GM18498 (cell line): ENCODE measurements at regions not wholly inside any gene's neighbourhood (a gene's known extent, or its start where the extent isn't known, plus 50 kb on each side); places are given as distances from the start of the nearest gene placed in this dataset.

ENCODE experiments used
- ATAC-seq: cut with Tn5 transposase; IDR thresholded peaks from one replicate; pipeline ENCODE4 v1.9.1; 2021; ENCODE audit warnings: mild to moderate bottlenecking, moderate library complexity; ENCODE audit not compliant: unreplicated experiment

DNA sequence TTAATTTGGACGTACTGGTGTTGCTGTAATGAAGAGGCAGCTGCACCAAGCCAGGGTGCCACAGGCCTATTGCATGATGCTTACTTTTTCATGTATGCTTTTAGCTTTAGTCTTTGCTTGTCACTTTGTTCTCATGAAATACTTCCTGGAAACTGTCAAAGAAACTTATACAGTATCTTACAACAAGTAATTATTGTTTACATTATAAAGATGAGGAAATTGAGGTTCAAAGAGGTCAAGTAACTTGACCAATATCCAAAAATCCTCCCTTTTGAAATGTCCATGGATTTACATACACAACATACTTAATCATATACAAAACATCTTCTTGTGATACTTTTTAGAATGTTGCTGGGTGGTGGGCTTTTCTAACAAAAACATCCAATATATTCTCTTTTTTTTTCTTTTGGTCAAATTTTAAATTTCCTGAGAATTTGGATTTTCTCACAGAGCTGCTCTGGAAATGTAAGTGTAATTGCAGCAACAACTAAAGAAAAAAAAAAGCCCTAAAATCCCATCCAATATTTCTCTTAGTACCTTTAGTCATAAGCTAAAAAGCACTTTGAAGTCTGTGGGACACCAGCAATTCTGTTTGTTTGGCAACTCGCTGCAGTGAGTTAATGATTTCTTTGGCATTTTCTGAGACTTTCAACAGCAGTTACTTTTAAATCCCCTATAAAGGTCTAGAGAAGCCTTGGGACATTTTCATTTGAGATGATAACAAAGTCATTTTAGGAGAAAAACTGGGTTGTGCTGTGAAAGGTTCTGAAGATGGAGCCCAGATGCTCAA, 500.6 kb upstream of the IGFBP3 start:
- ATAC-seq: no peak

- ATAC-seq: no peak
Measured at GRCh38 chr7:46414946-46415345, 493.9 kb upstream of the IGFBP3 start.

DNA sequence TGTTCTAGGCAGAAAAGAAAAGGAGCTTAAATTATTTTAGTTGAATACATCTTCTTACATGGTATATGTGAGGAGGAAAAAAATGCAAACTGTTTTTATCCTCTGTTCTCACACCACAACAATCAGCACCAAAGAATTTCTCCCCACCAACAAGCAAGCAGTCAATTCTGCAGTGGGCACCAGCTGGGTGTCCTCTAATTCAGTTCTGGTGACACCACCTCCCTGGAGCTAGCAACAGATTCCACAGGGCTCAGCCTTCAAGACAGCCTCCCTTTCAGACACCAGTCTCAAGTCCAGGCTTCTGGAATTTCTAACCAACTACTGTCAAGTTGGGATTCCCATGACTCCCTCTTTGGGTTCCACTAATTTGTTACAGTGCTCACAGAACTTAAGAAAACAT, 490.2 kb upstream of the IGFBP3 start:
- ATAC-seq: no peak

GRCh38 chr7:46407125-46407524, 486.1 kb upstream of the IGFBP3 start:
- ATAC-seq: no peak

GRCh38 chr7:46397591-46397990, 476.5 kb upstream of the IGFBP3 start:
- ATAC-seq: no peak

GRCh38 chr7:46396481-46396880, 475.4 kb upstream of the IGFBP3 start:
- no peak for ATAC-seq

GRCh38 chr7:46393142-46393541, 472.1 kb upstream of the IGFBP3 start:
- ATAC-seq: no peak

DNA sequence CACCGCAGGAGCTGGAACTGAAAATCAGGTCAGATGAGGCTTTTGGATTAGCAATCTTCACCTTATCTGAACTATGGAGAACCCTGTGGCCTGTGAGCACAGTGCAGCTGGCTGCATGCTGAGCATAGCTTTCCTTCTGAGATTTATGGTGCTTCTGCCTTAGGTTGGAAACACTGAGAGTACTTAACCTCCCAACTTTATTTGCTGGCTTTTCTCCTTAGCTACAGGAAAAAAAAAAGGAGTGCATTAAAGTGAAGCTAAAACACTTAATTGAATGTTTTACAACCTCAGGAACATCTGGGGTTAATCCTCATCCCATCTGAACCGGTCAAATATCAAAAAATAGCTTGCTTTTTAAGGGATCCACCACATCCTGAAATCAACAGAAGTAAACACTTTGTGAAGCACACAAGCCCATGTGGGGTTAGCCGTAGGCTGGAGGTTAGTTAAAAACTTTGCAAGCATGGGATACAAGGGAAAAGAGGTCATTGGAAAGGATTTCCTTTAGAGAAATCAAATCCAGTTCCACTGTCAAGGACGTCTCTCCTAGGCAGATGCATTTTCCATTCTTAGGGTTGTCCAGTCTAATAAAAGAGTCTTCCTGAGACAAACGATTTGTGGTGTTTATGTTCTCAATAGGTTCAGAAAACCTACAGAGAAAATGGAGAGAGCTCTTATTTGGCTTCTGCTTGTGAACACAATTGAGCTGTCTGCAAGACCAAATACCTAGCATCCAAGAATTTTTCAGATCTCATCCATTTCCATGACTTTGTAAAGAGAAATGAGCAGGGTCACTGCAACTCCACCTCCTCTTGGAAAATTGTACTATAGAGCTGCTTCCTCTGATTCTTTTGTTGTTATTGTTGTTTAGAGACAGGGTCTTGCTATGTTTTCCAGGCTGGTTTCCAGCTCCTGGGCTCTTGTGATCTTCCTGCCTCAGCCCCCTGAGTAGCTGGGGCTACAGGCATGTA, 470.4 kb upstream of the IGFBP3 start:
- ATAC-seq: no peak

DNA sequence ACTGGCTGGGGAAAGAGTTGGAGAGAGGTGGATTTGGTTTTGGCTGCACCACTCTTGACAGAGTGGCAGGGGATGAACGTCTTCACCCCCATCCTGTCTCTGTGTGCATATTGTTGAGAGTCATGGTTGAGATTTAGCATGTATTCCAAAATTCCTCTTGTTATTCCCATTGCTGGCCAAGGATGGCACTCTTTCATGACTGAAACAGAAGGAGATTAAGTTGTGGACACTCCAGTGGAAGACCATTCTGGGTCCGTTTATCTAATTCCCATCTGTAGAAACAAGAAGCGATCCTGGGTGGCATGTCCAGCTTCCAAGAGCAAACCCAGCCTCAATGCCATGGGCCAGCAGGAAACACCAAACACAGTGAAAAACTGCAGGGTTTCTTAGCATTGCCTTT, 469.0 kb upstream of the IGFBP3 start:
- ATAC-seq: no peak

- ATAC-seq: no peak
Measured at GRCh38 chr7:46389146-46389545, 468.1 kb upstream of the IGFBP3 start.

GRCh38 chr7:46387646-46388045, 466.6 kb upstream of the IGFBP3 start:
- ATAC-seq: no peak

DNA sequence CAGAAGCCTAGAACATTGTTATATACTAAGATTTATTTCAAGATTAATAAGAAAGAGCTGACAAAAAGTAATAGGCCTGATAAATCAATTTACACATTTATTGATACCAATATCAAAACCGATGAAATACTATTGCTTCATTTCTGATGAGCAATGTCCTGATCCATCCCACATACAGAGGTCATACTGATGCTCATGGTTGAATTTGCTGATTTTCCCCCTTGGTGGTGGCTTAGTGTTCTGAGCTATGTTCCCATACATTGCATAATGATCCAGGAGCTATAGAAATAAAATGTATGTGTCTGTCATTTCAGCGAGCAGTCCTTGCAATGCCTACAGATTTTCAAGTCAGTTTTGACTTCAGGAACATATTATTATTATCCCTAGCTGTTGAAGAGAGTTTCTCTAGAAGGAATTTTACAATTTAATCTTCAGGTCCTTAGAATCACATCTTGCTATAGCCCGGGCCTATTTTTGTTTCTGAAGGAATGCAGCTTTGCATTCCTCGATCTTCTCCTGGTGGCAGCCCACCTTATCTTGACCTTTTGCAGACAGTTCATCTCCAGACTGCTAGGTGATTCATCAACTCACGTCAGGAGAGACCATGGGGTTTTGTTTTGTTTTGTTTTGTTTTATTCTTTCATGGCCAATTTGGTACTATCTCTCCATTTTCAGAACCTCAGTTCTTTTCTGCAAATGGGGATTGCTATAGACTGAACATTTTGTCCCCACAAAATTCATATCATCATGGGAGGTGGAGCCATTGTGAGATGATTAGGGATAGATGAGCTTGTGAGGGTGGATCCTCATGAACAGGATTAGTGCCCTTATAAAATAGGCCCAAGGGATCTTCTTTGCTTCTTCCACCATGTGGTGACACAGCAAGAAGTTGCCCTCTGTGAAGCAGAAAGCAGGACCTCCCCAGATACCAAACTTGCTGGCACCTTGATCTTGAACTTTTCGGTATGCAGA, 465.6 kb upstream of the IGFBP3 start:
- no peak for ATAC-seq

DNA sequence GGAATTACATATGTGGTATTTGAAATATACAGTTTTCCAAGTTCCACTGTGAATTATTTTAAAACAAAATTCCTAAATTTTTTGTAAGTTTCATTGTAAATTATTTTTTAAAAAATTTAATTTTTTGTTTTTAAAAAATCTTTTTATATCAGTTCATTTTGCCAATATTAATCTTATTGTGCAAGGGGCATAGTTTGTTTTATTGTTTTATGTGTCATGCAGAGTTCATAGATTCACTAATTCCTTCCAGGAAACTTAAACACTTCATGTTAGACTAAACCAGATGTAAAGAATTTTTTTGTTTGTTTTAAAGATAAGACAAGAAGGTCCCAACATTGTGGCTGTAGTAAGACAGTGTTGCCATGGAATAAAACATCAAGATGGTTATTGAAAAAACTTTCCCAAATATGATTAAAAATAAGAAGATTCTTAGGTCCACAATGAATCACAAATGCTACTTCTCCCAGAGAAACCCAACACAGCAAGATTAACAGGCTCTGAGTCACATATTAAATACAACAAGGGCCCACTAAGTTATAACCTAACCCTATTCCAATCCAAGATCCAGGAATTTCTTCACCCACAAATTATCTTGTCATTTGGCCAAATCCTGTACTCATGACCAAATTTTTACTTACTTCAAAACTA, 464.7 kb upstream of the IGFBP3 start:
- ATAC-seq: no peak

GRCh38 chr7:46383605-46384004, 462.5 kb upstream of the IGFBP3 start:
- ATAC-seq: no peak

- ATAC-seq: no peak
Measured at GRCh38 chr7:46369933-46370654, 449.0 kb upstream of the IGFBP3 start.

DNA sequence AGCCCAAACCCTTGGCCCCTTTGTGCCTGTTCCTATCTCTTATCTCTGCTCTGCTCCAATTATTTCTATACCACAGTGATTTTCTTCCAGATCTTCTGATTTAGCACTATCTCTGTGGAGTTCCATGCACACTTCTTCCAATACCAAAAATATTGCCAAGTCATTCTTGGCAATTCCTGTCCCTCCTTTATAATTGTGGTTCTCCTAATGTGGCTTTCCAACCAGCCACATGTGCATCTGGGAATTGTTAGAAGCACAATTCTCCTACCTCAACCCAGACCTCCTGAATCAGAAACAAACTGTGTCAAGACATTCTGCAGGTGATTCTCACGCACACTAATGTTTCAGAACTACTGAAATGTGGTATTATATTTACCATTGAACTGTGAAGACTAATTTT, 447.8 kb upstream of the IGFBP3 start:
- no peak for ATAC-seq

DNA sequence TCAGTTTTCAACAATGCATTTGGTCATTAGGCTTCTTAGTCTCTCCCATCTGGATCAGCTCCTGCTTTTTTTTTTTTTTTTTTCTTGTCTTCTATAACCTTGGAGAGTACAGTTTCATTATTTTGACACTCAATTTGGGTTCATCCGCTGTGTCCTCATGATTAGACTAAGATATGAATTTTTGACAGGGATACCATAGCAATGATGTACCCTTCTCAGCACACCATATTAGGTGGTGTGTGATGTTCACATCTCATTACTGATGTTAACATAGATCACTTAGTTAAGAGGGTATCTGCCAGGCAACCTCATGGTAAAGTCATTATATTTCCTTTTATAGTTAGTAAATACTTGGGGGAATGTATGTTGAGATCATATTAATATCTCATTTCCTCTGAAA, 445.5 kb upstream of the IGFBP3 start:
- ATAC-seq: no peak

- no peak for ATAC-seq
Measured at GRCh38 chr7:46363688-46364087, 442.6 kb upstream of the IGFBP3 start.

- ATAC-seq: no peak
Measured at GRCh38 chr7:46360811-46361210, 439.7 kb upstream of the IGFBP3 start.

- no peak for ATAC-seq
Measured at GRCh38 chr7:46360296-46360695, 439.2 kb upstream of the IGFBP3 start.
